ENCODE measurements at regions not wholly inside any gene's neighbourhood (a gene's known extent, or its start where the extent isn't known, plus 50 kb on each side); places are given as distances from the start of the nearest gene placed in this dataset.

- H3K36me3 ChIP-seq (ENCODE audit: control insufficient read depth, insufficient read depth, low read length): no peaks in the 10 kb centered on the region
- H3K27me3 ChIP-seq (ENCODE audit: control insufficient read depth, insufficient read depth, low read length): no peaks in the 10 kb centered on the region
- no peak overlapping the region for H3K4me3 ChIP-seq (ENCODE audit: low read depth, low read length)
- no peak for FAIRE-seq
- no peak for DNase-seq (ENCODE audit: low read depth)
- no peak for TF ChIP-seq CTCF (IDR thresholded peaks at IDR 0.05; ENCODE audit: insufficient read depth, low read length, severe bottlenecking)
These were observed 86.8 kb upstream of the PLPPR4 start for GRCh38 chr1:99177465-99177864.

GRCh38 chr1:99180343-99180808 lies 83.9 kb upstream of the PLPPR4 start:
- no peak for FAIRE-seq

GRCh38 chr1:99180915-99181314 lies 83.4 kb upstream of the PLPPR4 start:
- FAIRE-seq: no peak
- DNase-seq (ENCODE audit: low read depth): no peak
- Histone ChIP-seq H3K4me3 (ENCODE audit: low read depth, low read length) (no peak overlapping the region), H3K36me3 (ENCODE audit: control insufficient read depth, insufficient read depth, low read length) (no peaks in the 10 kb centered on the region), H3K27me3 (ENCODE audit: control insufficient read depth, insufficient read depth, low read length) (peaks cover 1% of the 10 kb centered on the region)
- TF ChIP-seq CTCF (IDR thresholded peaks at IDR 0.05; ENCODE audit: insufficient read depth, low read length, severe bottlenecking): no peak

More at GRCh38 chr1:99180343-99180808, 83.9 kb upstream of the PLPPR4 start:
- H3K27me3 ChIP-seq (ENCODE audit: control insufficient read depth, insufficient read depth, low read length): no peaks in the 10 kb centered on the region
- H3K4me3 ChIP-seq (ENCODE audit: low read depth, low read length): no peak overlapping the region
- H3K36me3 ChIP-seq (ENCODE audit: control insufficient read depth, insufficient read depth, low read length): no peaks in the 10 kb centered on the region
- peak; percentile 62 for DNase-seq (ENCODE audit: low read depth)
- peak; percentile 58 for TF ChIP-seq CTCF (IDR thresholded peaks at IDR 0.05; ENCODE audit: insufficient read depth, low read length, severe bottlenecking)

- DNase-seq (ENCODE audit: low read depth): no peak
- Histone ChIP-seq H3K36me3 (ENCODE audit: control insufficient read depth, insufficient read depth, low read length) (no peaks in the 10 kb centered on the region), H3K27me3 (ENCODE audit: control insufficient read depth, insufficient read depth, low read length) (peaks cover 1% of the 10 kb centered on the region), H3K4me3 (ENCODE audit: low read depth, low read length) (no peak overlapping the region)
- no peak for FAIRE-seq
- TF ChIP-seq CTCF (IDR thresholded peaks at IDR 0.05; ENCODE audit: insufficient read depth, low read length, severe bottlenecking): no peak
These were observed 82.4 kb upstream of the PLPPR4 start for GRCh38 chr1:99181892-99182291.

- Histone ChIP-seq H3K36me3 (ENCODE audit: control insufficient read depth, insufficient read depth, low read length) (no peaks in the 10 kb centered on the region), H3K27me3 (ENCODE audit: control insufficient read depth, insufficient read depth, low read length) (peaks cover 1% of the 10 kb centered on the region), H3K4me3 (ENCODE audit: low read depth, low read length) (no peak overlapping the region)
- no peak for TF ChIP-seq CTCF (IDR thresholded peaks at IDR 0.05; ENCODE audit: insufficient read depth, low read length, severe bottlenecking)
- FAIRE-seq: no peak
- DNase-seq (ENCODE audit: low read depth): no peak
These were observed 79.1 kb upstream of the PLPPR4 start for GRCh38 chr1:99185196-99185595.

GRCh38 chr1:99193431-99193830 lies 70.9 kb upstream of the PLPPR4 start:
- TF ChIP-seq CTCF (IDR thresholded peaks at IDR 0.05; ENCODE audit: insufficient read depth, low read length, severe bottlenecking): no peak
- Histone ChIP-seq H3K4me3 (ENCODE audit: low read depth, low read length) (no peak overlapping the region), H3K36me3 (ENCODE audit: control insufficient read depth, insufficient read depth, low read length) (no peaks in the 10 kb centered on the region), H3K27me3 (ENCODE audit: control insufficient read depth, insufficient read depth, low read length) (no peaks in the 10 kb centered on the region)
- FAIRE-seq (no peak), DNase-seq (ENCODE audit: low read depth) (no peak)

Data from bronchial epithelial cell (primary cell).